SK-N-SH (cell line): ENCODE measurements at regions not wholly inside any gene's neighbourhood (a gene's known extent, or its start where the extent isn't known, plus 50 kb on each side); places are given as distances from the start of the nearest gene placed in this dataset.

ENCODE experiments used
- CTCF ChIA-PET: fragments of 300-600, 350-600 bp; formaldehyde crosslinking; extraction: SDS; loops from one replicate; lab custom pipeline; 2021; lab: Yijun Ruan, JAX
- POLR2A ChIA-PET: fragments of 350-600 bp; sonication (Branson Sonifier 250); formaldehyde crosslinking; extraction: SDS; loops from one replicate; lab custom pipeline; 2020; ENCODE audit warnings: antibody characterized with exemption, inconsistent platforms; lab: Yijun Ruan, JAX
- DNase-seq: peaks from one replicate; pipeline ENCODE4 v3.0.0; 2012
- H2AFZ ChIP-seq: fragments of 200-600 bp; sonication (generic); 2 replicates; pipeline ENCODE4 v1.8.1; 2016; ENCODE audit warnings: antibody characterized with exemption, mild to moderate bottlenecking, low read depth
- H3F3A ChIP-seq: fragments of 200-600 bp; sonication (generic); replicated peaks from 2 replicates; pipeline ENCODE3; 2016; ENCODE audit warnings: antibody characterized with exemption, mild to moderate bottlenecking; ENCODE audit not compliant: insufficient read depth
- H3K27ac ChIP-seq, 2 experiments: fragments of 200-500 bp in 1 of 2; fragments of 200-600 bp in 1 of 2; sonication (Bioruptor generic) in 1 of 2; sonication (generic), shearing (Covaris generic) in 1 of 2; 2 replicates each; pipeline versions ENCODE4 v1.5.1 to v1.6.1; 2014 to 2016; ENCODE audit warnings: low read depth in 2 of 2, inconsistent platforms in 1 of 2, low read length in 1 of 2, mild to moderate bottlenecking in 1 of 2, mixed read lengths in 1 of 2
- H3K27me3 ChIP-seq: fragments of 200-600 bp; sonication (generic), shearing (Covaris generic); 2 replicates; pipeline ENCODE4 v1.6.1; 2016; ENCODE audit warnings: mixed run types; ENCODE audit not compliant: insufficient read depth
- H3K36me3 ChIP-seq, 2 experiments: fragments of 200-500 bp in 1 of 2; fragments of 200-600 bp in 1 of 2; sonication (Bioruptor generic) in 1 of 2; sonication (generic) in 1 of 2; replicated peaks in 1 of 2; 2 replicates each; pipeline versions ENCODE3 to v1.5.1; 2014 to 2016; ENCODE audit warnings: low read length in 1 of 2, mild to moderate bottlenecking in 1 of 2; ENCODE audit not compliant: insufficient read depth in 2 of 2, control insufficient read depth in 1 of 2
- H3K4me1 ChIP-seq, 2 experiments: fragments of 200-500 bp in 1 of 2; fragments of 200-600 bp in 1 of 2; sonication (Bioruptor generic) in 1 of 2; sonication (generic), shearing (Covaris generic) in 1 of 2; 2 replicates each; pipeline versions ENCODE4 v1.5.1 to v1.6.1; 2014 to 2016; ENCODE audit warnings: low read depth in 1 of 2, low read length in 1 of 2, mixed run types in 1 of 2; ENCODE audit not compliant: insufficient read depth in 2 of 2, control insufficient read depth in 1 of 2
- H3K4me2 ChIP-seq: fragments of 200-600 bp; sonication (generic), shearing (Covaris generic); 2 replicates; pipeline ENCODE4 v1.6.1; 2017; ENCODE audit warnings: mixed run types
- H3K4me3 ChIP-seq, 2 experiments: fragments of 200-500 bp in 1 of 2; fragments of 200-600 bp in 1 of 2; sonication (Bioruptor generic) in 1 of 2; sonication (generic), shearing (Covaris generic) in 1 of 2; 2 replicates each; pipeline versions ENCODE4 v1.5.1 to v1.8.1; 2014 to 2016; ENCODE audit warnings: low read depth in 2 of 2, inconsistent platforms in 1 of 2, low read length in 1 of 2, mild to moderate bottlenecking in 1 of 2, mixed read lengths in 1 of 2, moderate library complexity in 1 of 2
- H3K79me2 ChIP-seq: fragments of 200-600 bp; sonication (generic); 2 replicates; pipeline ENCODE4 v1.8.1; 2017; ENCODE audit warnings: mild to moderate bottlenecking; ENCODE audit not compliant: insufficient read depth
- H3K9ac ChIP-seq: fragments of 200-600 bp; sonication (generic); 2 replicates; pipeline ENCODE4 v1.6.1; 2017; ENCODE audit warnings: mixed run types
- H3K9me2 ChIP-seq: fragments of 200-600 bp; sonication (generic); 2 replicates; pipeline ENCODE4 v1.6.1; 2017; ENCODE audit warnings: mixed run types
- H3K9me3 ChIP-seq: fragments of 200-600 bp; sonication (generic); 2 replicates; pipeline ENCODE4 v1.6.1; 2017; ENCODE audit warnings: mixed run types, mild to moderate bottlenecking, moderate library complexity
- H4K20me1 ChIP-seq: fragments of 200-600 bp; sonication (generic); 2 replicates; pipeline ENCODE4 v1.6.1; 2017; ENCODE audit warnings: mild to moderate bottlenecking, mixed run types; ENCODE audit not compliant: insufficient read depth
- CHD2 ChIP-seq: fragments of 150-350 bp; IDR thresholded peaks from 2 replicates; pipeline ENCODE4 v1.6.1; 2018; ENCODE audit warnings: low read length; ENCODE audit not compliant: partially characterized antibody
- ELF1 ChIP-seq: IDR thresholded peaks from 2 replicates; pipeline ENCODE4 v1.4.0; 2012
- EP300 ChIP-seq, 2 experiments: IDR thresholded peaks; 2 replicates each; pipeline versions ENCODE4 v1.4.0 to v1.6.1; 2012; ENCODE audit warnings: borderline replicate concordance in 1 of 2, low read depth in 1 of 2, low read length in 1 of 2
- EZH2phosphoT487 ChIP-seq: fragments of 200-600 bp; sonication (generic); IDR thresholded peaks from 2 replicates; pipeline ENCODE4 v1.6.1; 2017; ENCODE audit warnings: low read depth, mixed run types, mild to moderate bottlenecking, antibody characterized with exemption, moderate library complexity, borderline replicate concordance
- FOXJ3 ChIP-seq: sonication (generic); formaldehyde crosslinking; IDR thresholded peaks from 2 replicates; pipeline ENCODE4 v1.5.1; 2020; ENCODE audit warnings: mild to moderate bottlenecking, missing genetic modification reagents
- FOXM1 ChIP-seq: IDR thresholded peaks from 2 replicates; pipeline ENCODE4 v1.4.0; 2012; ENCODE audit warnings: low read depth, mild to moderate bottlenecking
- GABPA ChIP-seq: IDR thresholded peaks from 2 replicates; pipeline ENCODE4 v1.4.0; 2012; ENCODE audit warnings: low read depth, mild to moderate bottlenecking
- JUND ChIP-seq: IDR thresholded peaks from 2 replicates; pipeline ENCODE4 v1.4.0; 2012
- MEF2A ChIP-seq: IDR thresholded peaks from 2 replicates; pipeline ENCODE4 v1.4.0; 2012; ENCODE audit warnings: low read depth, borderline replicate concordance
- POLR2AphosphoS5 ChIP-seq: IDR thresholded peaks from 2 replicates; pipeline ENCODE4 v1.6.1; 2012; ENCODE audit warnings: low read depth, low read length
- RCOR1 ChIP-seq: fragments of 150-350 bp; IDR thresholded peaks from 2 replicates; pipeline ENCODE4 v1.6.1; 2017; ENCODE audit warnings: antibody characterized with exemption, low read length
- RFX5 ChIP-seq: IDR thresholded peaks from 2 replicates; pipeline ENCODE4 v1.6.1; 2012; ENCODE audit warnings: mild to moderate bottlenecking, improper control_type of control experiment, low read length
- RXRA ChIP-seq: IDR thresholded peaks from 2 replicates; pipeline ENCODE4 v1.4.0; 2012; ENCODE audit warnings: low read depth, mild to moderate bottlenecking, borderline replicate concordance
- SIN3A ChIP-seq: IDR thresholded peaks from 2 replicates; pipeline ENCODE4 v1.6.1; 2012; ENCODE audit warnings: low read depth, mild to moderate bottlenecking, low read length, moderate library complexity, borderline replicate concordance
- SMC3 ChIP-seq: IDR thresholded peaks from 2 replicates; pipeline ENCODE4 v1.6.1; 2012; ENCODE audit warnings: low read depth, low read length, improper control_type of control experiment
- TEAD4 ChIP-seq: IDR thresholded peaks from 2 replicates; pipeline ENCODE4 v1.4.0; 2012; ENCODE audit warnings: mild to moderate bottlenecking, borderline replicate concordance; ENCODE audit not compliant: insufficient read depth
- YY1 ChIP-seq: IDR thresholded peaks from 2 replicates; pipeline ENCODE4 v1.4.0; 2012; ENCODE audit warnings: low read depth, mild to moderate bottlenecking
- WGBS: methylation state at CpG from one replicate; pipeline ENCODE4 v1.1.6; 2017; ENCODE audit warnings: low lambda C conversion rate; 5-methylcytosine and 5-hydroxymethylcytosine counted together
- TF ChIP-seq, protein P1 (sequence below): fragments of 150-350 bp; IDR thresholded peaks from 2 replicates; pipeline ENCODE4 v1.6.1; 2016; ENCODE audit warnings: mild to moderate bottlenecking, low read depth, low read length
- TF ChIP-seq, protein P2 (sequence below): IDR thresholded peaks from 2 replicates; pipeline ENCODE4 v1.6.1; 2012; ENCODE audit warnings: mild to moderate bottlenecking, low read depth, low read length, moderate library complexity
- TF ChIP-seq, protein P3 (sequence below): IDR thresholded peaks from 2 replicates; pipeline ENCODE4 v1.4.0; 2012; ENCODE audit warnings: low read depth
- TF ChIP-seq, protein P4 (sequence below): fragments of 150-350 bp; IDR thresholded peaks from 2 replicates; pipeline ENCODE4 v1.6.1; 2017; ENCODE audit warnings: antibody characterized with exemption, low read length, low read depth, borderline replicate concordance

DNA sequence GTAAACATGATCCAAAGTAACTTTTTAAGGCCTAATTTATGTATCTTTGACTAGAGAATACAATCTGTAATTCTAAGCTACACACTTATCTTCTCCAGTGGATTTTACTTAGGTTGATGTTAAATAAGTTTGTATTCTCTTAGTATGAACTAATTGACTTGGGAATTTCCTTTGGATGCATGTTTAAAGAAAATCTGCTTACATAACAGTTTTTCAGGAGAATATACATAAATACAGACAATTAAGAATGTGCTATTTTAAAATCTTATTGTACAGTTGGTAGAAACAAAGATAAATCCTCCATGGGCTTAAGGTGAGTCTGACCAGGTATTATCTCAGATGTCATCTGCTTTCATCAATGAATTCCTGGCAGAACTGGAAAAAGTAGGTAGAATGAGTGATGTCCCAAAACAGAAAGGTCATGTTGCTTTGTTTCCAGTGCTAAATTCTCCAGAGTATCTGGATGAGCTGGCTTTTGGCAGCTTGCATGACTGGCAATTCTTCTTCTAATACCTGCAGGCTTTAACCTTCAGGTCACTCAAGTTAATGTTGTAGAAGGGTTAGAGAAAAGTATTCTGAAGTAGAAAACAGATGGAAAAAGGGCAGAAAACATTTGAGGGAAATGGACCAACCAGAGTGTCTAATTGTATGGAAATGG lies 150.6 kb downstream of the MACIR start:
- TF ChIP-seq, protein P1, sequence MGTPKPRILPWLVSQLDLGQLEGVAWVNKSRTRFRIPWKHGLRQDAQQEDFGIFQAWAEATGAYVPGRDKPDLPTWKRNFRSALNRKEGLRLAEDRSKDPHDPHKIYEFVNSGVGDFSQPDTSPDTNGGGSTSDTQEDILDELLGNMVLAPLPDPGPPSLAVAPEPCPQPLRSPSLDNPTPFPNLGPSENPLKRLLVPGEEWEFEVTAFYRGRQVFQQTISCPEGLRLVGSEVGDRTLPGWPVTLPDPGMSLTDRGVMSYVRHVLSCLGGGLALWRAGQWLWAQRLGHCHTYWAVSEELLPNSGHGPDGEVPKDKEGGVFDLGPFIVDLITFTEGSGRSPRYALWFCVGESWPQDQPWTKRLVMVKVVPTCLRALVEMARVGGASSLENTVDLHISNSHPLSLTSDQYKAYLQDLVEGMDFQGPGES = no peak
- TF ChIP-seq ELF1 (no peak), JUND (no peak), MEF2A (no peak), FOXJ3 (CRISPR knock-in tag) (no peak), EZH2phosphoT487 (no peak), GABPA (no peak), RCOR1 (no peak), TEAD4 (no peak), POLR2AphosphoS5 (no peak), SMC3 (no peak)
- TF ChIP-seq, protein P2, sequence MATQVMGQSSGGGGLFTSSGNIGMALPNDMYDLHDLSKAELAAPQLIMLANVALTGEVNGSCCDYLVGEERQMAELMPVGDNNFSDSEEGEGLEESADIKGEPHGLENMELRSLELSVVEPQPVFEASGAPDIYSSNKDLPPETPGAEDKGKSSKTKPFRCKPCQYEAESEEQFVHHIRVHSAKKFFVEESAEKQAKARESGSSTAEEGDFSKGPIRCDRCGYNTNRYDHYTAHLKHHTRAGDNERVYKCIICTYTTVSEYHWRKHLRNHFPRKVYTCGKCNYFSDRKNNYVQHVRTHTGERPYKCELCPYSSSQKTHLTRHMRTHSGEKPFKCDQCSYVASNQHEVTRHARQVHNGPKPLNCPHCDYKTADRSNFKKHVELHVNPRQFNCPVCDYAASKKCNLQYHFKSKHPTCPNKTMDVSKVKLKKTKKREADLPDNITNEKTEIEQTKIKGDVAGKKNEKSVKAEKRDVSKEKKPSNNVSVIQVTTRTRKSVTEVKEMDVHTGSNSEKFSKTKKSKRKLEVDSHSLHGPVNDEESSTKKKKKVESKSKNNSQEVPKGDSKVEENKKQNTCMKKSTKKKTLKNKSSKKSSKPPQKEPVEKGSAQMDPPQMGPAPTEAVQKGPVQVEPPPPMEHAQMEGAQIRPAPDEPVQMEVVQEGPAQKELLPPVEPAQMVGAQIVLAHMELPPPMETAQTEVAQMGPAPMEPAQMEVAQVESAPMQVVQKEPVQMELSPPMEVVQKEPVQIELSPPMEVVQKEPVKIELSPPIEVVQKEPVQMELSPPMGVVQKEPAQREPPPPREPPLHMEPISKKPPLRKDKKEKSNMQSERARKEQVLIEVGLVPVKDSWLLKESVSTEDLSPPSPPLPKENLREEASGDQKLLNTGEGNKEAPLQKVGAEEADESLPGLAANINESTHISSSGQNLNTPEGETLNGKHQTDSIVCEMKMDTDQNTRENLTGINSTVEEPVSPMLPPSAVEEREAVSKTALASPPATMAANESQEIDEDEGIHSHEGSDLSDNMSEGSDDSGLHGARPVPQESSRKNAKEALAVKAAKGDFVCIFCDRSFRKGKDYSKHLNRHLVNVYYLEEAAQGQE = no peak
- Histone ChIP-seq H3K4me3 (no peak overlapping the region), H3K4me2 (no peak overlapping the region), H3K27me3 (no peaks in the 10 kb centered on the region), H3K36me3 (no peaks in the 10 kb centered on the region), H2AFZ (no peak overlapping the region), H3F3A (peaks cover 2% of the 10 kb centered on the region), H4K20me1 (no peaks in the 10 kb centered on the region), H3K79me2 (no peaks in the 10 kb centered on the region), H3K9me2 (no peaks in the 10 kb centered on the region), H3K9ac (no peak overlapping the region), H3K4me1 (no peaks in the 10 kb centered on the region), H3K9me3 (no peaks in the 10 kb centered on the region), H3K27ac (no peak overlapping the region)
- CTCF ChIA-PET = interaction anchor here (2.1 kb wide), 1 partner anchor 10 kb away, joined by 6 read pairs; no protein-coding TSS in a partner anchor
- POLR2A ChIA-PET = no interaction called here
- DNase-seq = no peak

DNA sequence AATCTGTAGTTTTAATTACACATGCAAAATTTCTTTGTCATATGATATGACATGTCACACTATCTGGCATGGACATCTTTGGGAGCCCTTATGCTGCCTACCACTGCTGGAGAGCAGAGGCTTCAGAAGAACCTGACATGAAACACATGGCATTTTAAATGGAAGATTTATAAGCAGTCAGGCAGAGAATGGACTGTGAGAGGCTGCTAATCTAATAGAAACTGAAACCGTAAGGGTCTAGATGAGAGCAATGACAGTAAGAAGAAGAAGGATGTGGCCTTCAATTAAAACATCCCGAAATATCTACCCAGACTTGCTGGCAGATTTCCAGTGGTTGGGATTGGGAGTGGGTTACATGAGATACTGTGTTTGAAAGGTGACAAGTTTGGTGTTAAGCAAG lies 149.8 kb downstream of the MACIR start:
- Histone ChIP-seq H3K36me3 (no peaks in the 10 kb centered on the region), H3K9ac (no peak overlapping the region), H3K9me2 (no peaks in the 10 kb centered on the region), H3K4me2 (no peak overlapping the region), H3K9me3 (no peaks in the 10 kb centered on the region), H3K4me1 (no peaks in the 10 kb centered on the region), H4K20me1 (no peaks in the 10 kb centered on the region), H3K27me3 (no peaks in the 10 kb centered on the region), H3K27ac (no peak overlapping the region), H3F3A (no peaks in the 10 kb centered on the region), H3K4me3 (no peak overlapping the region), H3K79me2 (no peaks in the 10 kb centered on the region), H2AFZ (no peak overlapping the region)
- DNase-seq = no peak
- 69% methylated on average over 2 of the region's 2 CpGs for WGBS
- CTCF ChIA-PET = interaction anchor here (0.6 kb wide), 1 partner anchor 69 kb away, joined by 3 read pairs; no protein-coding TSS in a partner anchor
- POLR2A ChIA-PET = no interaction called here
- no peak for TF ChIP-seq SIN3A
- no peak for TF ChIP-seq EP300 (IDR thresholded peaks at IDR 0.05; ENCODE audit: borderline replicate concordance in 1 of 2, low read depth in 1 of 2, low read length in 1 of 2)
- no peak for TF ChIP-seq YY1
- no peak for TF ChIP-seq EZH2phosphoT487
- no peak for TF ChIP-seq FOXM1
- TF ChIP-seq, protein P3, sequence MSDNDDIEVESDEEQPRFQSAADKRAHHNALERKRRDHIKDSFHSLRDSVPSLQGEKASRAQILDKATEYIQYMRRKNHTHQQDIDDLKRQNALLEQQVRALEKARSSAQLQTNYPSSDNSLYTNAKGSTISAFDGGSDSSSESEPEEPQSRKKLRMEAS = no peak
- TF ChIP-seq CHD2 = no peak
- no peak for TF ChIP-seq RCOR1
- TF ChIP-seq MEF2A = no peak
- TF ChIP-seq RXRA = no peak
- no peak for TF ChIP-seq RFX5
- TF ChIP-seq, protein P4, sequence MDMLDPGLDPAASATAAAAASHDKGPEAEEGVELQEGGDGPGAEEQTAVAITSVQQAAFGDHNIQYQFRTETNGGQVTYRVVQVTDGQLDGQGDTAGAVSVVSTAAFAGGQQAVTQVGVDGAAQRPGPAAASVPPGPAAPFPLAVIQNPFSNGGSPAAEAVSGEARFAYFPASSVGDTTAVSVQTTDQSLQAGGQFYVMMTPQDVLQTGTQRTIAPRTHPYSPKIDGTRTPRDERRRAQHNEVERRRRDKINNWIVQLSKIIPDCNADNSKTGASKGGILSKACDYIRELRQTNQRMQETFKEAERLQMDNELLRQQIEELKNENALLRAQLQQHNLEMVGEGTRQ = no peak
